H9 (cell line): ENCODE measurements at regions not wholly inside any gene's neighbourhood (a gene's known extent, or its start where the extent isn't known, plus 50 kb on each side); places are given as distances from the start of the nearest gene placed in this dataset.

Experiments
- DNase-seq: peaks from one replicate; pipeline ENCODE4 v3.0.0-alpha.2; 2017
- H2AFZ ChIP-seq: one replicate; pipeline ENCODE4 v1.6.1; 2013; ENCODE audit warnings: mild to moderate bottlenecking, low read length, control low read depth, moderate library complexity
- H2AK5ac ChIP-seq: 2 replicates; pipeline ENCODE4 v1.6.1; 2013; ENCODE audit warnings: low read length, control low read depth, mixed read lengths; ENCODE audit not compliant: insufficient read length
- H2BK120ac ChIP-seq: one replicate; pipeline ENCODE4 v1.6.1; 2013; ENCODE audit warnings: low read depth, mild to moderate bottlenecking, low read length, control low read depth, inconsistent platforms; ENCODE audit not compliant: poor library complexity, severe bottlenecking
- H2BK12ac ChIP-seq: 2 replicates; pipeline ENCODE4 v1.6.1; 2013; ENCODE audit warnings: low read length, control low read depth, mixed read lengths, low read depth; ENCODE audit not compliant: insufficient read length
- H2BK15ac ChIP-seq: 2 replicates; pipeline ENCODE4 v1.6.1; 2013; ENCODE audit warnings: low read depth, low read length, control low read depth
- H2BK20ac ChIP-seq: one replicate; pipeline ENCODE4 v1.6.1; 2013; ENCODE audit warnings: low read depth, mild to moderate bottlenecking, low read length, control low read depth, inconsistent platforms; ENCODE audit not compliant: poor library complexity, severe bottlenecking
- H2BK5ac ChIP-seq: 2 replicates; pipeline ENCODE4 v1.6.1; 2013; ENCODE audit warnings: low read length, control low read depth, mixed read lengths; ENCODE audit not compliant: insufficient read length
- H3K14ac ChIP-seq: 2 replicates; pipeline ENCODE4 v1.6.1; 2013; ENCODE audit warnings: low read length, control low read depth; ENCODE audit not compliant: insufficient read depth
- H3K18ac ChIP-seq: 2 replicates; pipeline ENCODE4 v1.6.1; 2013; ENCODE audit warnings: low read depth, mild to moderate bottlenecking, mixed read lengths, low read length, control low read depth; ENCODE audit not compliant: insufficient read length
- H3K23ac ChIP-seq: 2 replicates; pipeline ENCODE4 v1.6.1; 2013; ENCODE audit warnings: low read length, control low read depth, mixed read lengths, low read depth; ENCODE audit not compliant: insufficient read length
- H3K23me2 ChIP-seq: 2 replicates; pipeline ENCODE4 v1.6.1; 2013; ENCODE audit warnings: low read depth, mild to moderate bottlenecking, mixed read lengths, low read length, control low read depth; ENCODE audit not compliant: insufficient read length, poor library complexity, severe bottlenecking
- H3K27ac ChIP-seq: 2 replicates; pipeline ENCODE4 v1.5.1; 2013; ENCODE audit warnings: low read length, control low read depth, mixed read lengths, low read depth; ENCODE audit not compliant: insufficient read length
- H3K27me3 ChIP-seq: 2 replicates; pipeline ENCODE4 v1.6.1; 2013; ENCODE audit warnings: low read length, control low read depth, inconsistent platforms; ENCODE audit not compliant: insufficient read depth
- H3K4ac ChIP-seq: 2 replicates; pipeline ENCODE4 v1.6.1; 2013; ENCODE audit warnings: low read depth, mild to moderate bottlenecking, control low read depth, inconsistent platforms, low read length, moderate library complexity
- H3K4me1 ChIP-seq: 2 replicates; pipeline ENCODE4 v1.6.1; 2013; ENCODE audit warnings: low read length, control low read depth, inconsistent platforms; ENCODE audit not compliant: insufficient read depth
- H3K4me2 ChIP-seq: 2 replicates; pipeline ENCODE4 v1.6.1; 2013; ENCODE audit warnings: low read length, control low read depth, mixed read lengths; ENCODE audit not compliant: insufficient read length, insufficient read depth
- H3K56ac ChIP-seq: 2 replicates; pipeline ENCODE4 v1.6.1; 2013; ENCODE audit warnings: low read depth, mild to moderate bottlenecking, mixed read lengths, low read length, control low read depth; ENCODE audit not compliant: insufficient read length
- H3K79me1 ChIP-seq: 2 replicates; pipeline ENCODE4 v1.6.1; 2013; ENCODE audit warnings: low read depth, mild to moderate bottlenecking, moderate library complexity, low read length, control low read depth, inconsistent platforms; ENCODE audit not compliant: insufficient read depth, poor library complexity, severe bottlenecking
- H3K79me2 ChIP-seq: 2 replicates; pipeline ENCODE4 v1.6.1; 2013; ENCODE audit warnings: low read length, control low read depth, inconsistent platforms; ENCODE audit not compliant: insufficient read depth
- H3K9ac ChIP-seq: 2 replicates; pipeline ENCODE4 v1.6.1; 2013; ENCODE audit warnings: low read length, control low read depth, mixed read lengths; ENCODE audit not compliant: insufficient read length; ENCODE audit errors: extremely low read depth
- H3K9me3 ChIP-seq: one replicate; pipeline ENCODE4 v1.6.1; 2013; ENCODE audit warnings: low read depth, low read length, inconsistent platforms; ENCODE audit not compliant: control insufficient read depth
- H3T11ph ChIP-seq: one replicate; pipeline ENCODE4 v1.6.1; 2013; ENCODE audit warnings: mild to moderate bottlenecking, low read length, control low read depth, inconsistent platforms
- H4K20me1 ChIP-seq: one replicate; pipeline ENCODE4 v1.6.1; 2013; ENCODE audit not compliant: control insufficient read depth, insufficient read length, insufficient read depth
- H4K5ac ChIP-seq: 2 replicates; pipeline ENCODE4 v1.6.1; 2013; ENCODE audit warnings: low read depth, mild to moderate bottlenecking, mixed read lengths, low read length, control low read depth; ENCODE audit not compliant: insufficient read length
- H4K8ac ChIP-seq: replicated peaks from 2 replicates; pipeline ENCODE4 v1.6.1; 2013; ENCODE audit warnings: low read length, control low read depth, mixed read lengths, low read depth; ENCODE audit not compliant: insufficient read length
- H4K91ac ChIP-seq: 2 replicates; pipeline ENCODE4 v1.6.1; 2013; ENCODE audit warnings: low read depth, mild to moderate bottlenecking, moderate library complexity, mixed read lengths, low read length, control low read depth; ENCODE audit not compliant: insufficient read length
- H3K27ac Mint-ChIP-seq, 3 experiments: 2 replicates in 2 of 3; 3 replicates in 1 of 3; pipeline ENCODE4 v1.8.0; 2020 to 2021; ENCODE audit warnings: mixed read lengths in 3 of 3, mild to moderate bottlenecking in 1 of 3, moderate library complexity in 1 of 3
- H3K27me3 Mint-ChIP-seq: 2 replicates; pipeline ENCODE4 v1.8.0; 2021; ENCODE audit warnings: low read depth, mild to moderate bottlenecking, moderate library complexity, mixed read lengths
- H3K36me3 Mint-ChIP-seq, 3 experiments: 2 replicates in 2 of 3; 3 replicates in 1 of 3; pipeline ENCODE4 v1.8.0; 2020 to 2021; ENCODE audit warnings: low read depth in 3 of 3, mixed read lengths in 3 of 3; ENCODE audit not compliant: insufficient read depth in 1 of 3
- H3K4me1 Mint-ChIP-seq, 2 experiments: 2 replicates each; pipeline ENCODE4 v1.8.0; 2020; ENCODE audit warnings: mixed read lengths in 2 of 2
- H3K4me3 Mint-ChIP-seq, 2 experiments: 2 replicates in 1 of 2; 3 replicates in 1 of 2; pipeline ENCODE4 v1.8.0; 2020 to 2021; ENCODE audit warnings: mild to moderate bottlenecking in 2 of 2, mixed read lengths in 2 of 2, moderate library complexity in 1 of 2
- H3K9me3 Mint-ChIP-seq, 2 experiments: 2 replicates in 1 of 2; 3 replicates in 1 of 2; pipeline ENCODE4 v1.8.0; 2020; ENCODE audit warnings: mild to moderate bottlenecking in 2 of 2, mixed read lengths in 2 of 2, moderate library complexity in 1 of 2
- CTCF ChIP-seq: fragments of 200-600 bp; sonication (generic); conservative IDR thresholded peaks from 3 replicates; pipeline ENCODE4 v1.8.0; 2021; ENCODE audit warnings: antibody characterized with exemption, mild to moderate bottlenecking
- WGBS: extraction: QIAGEN DNeasy Blood & Tissue Kit; methylation state at CpG from one replicate; pipeline ENCODE4 v1.1.7; 2013; ENCODE audit warnings: missing lambda C conversion rate, low lambda C conversion rate, mixed read lengths; ENCODE audit not compliant: insufficient read length; ENCODE audit errors: extremely low coverage; 5-methylcytosine and 5-hydroxymethylcytosine counted together

DNA sequence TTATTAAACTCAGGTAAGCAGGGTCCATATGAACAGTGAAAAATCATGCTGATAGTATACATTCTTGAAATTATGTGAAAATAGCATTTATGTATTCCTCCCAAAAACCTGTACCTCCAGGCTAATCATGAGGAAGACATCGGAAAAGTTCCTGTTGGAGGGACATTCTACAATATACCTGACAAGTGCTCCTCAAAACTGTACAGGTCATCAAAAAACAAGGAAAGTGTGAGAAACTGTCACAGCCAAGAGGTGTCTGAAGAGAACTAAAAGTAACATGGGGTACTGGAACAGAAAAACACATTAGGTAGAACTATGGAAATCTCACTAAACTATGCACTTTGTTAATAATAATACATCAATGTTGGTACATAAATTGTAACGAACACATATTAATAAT is 326.7 kb downstream of the CRPPA start:
- H2BK20ac ChIP-seq = no peak overlapping the region
- H3K18ac ChIP-seq = no peak overlapping the region
- no peak overlapping the region for H4K91ac ChIP-seq
- H3K36me3 Mint-ChIP-seq = no peaks in the 10 kb centered on the region
- H3K27me3 ChIP-seq = no peaks in the 10 kb centered on the region
- 0 out of 2 replicates have a peak, but pooled peaks cover 2% of the 10 kb centered on the region for H3K4me1 ChIP-seq
- no peaks in the 10 kb centered on the region for H3K9me3 Mint-ChIP-seq
- no peak overlapping the region for H3K27ac ChIP-seq
- H2BK5ac ChIP-seq = no peak overlapping the region
- no peak overlapping the region for H2BK120ac ChIP-seq
- H3K14ac ChIP-seq = no peak overlapping the region
- H3T11ph ChIP-seq = no peak overlapping the region
- no peaks in the 10 kb centered on the region for H3K9me3 ChIP-seq
- no peak overlapping the region for H3K4me3 Mint-ChIP-seq
- DNase-seq = no peak
- H3K27ac Mint-ChIP-seq = no peak overlapping the region
- no peak overlapping the region for H4K5ac ChIP-seq
- H2BK12ac ChIP-seq = no peak overlapping the region
- H3K4ac ChIP-seq = no peak overlapping the region
- no peak overlapping the region for H3K56ac ChIP-seq
- no peaks in the 10 kb centered on the region for H3K79me2 ChIP-seq
- no peak overlapping the region for H3K9ac ChIP-seq
- H2BK15ac ChIP-seq = no peak overlapping the region
- H2AFZ ChIP-seq = no peak overlapping the region
- no peaks in the 10 kb centered on the region for H3K23me2 ChIP-seq
- H3K23ac ChIP-seq = no peak overlapping the region
- no peak for TF ChIP-seq CTCF
- H3K4me2 ChIP-seq = no peak overlapping the region
- H4K20me1 ChIP-seq = no peaks in the 10 kb centered on the region
- H3K79me1 ChIP-seq = no peaks in the 10 kb centered on the region
- no peaks in the 10 kb centered on the region for H3K27me3 Mint-ChIP-seq
- H4K8ac ChIP-seq = no peak overlapping the region
- H2AK5ac ChIP-seq = no peak overlapping the region
- no CpG with 5 or more reads among the region's 2 CpGs for WGBS
- H3K4me1 Mint-ChIP-seq = peaks cover 10 to 14% of the 10 kb centered on the region in 2 experiments
